ENCODE measurements at regions not wholly inside any gene's neighbourhood (a gene's known extent, or its start where the extent isn't known, plus 50 kb on each side); places are given as distances from the start of the nearest gene placed in this dataset.

GRCh38 chr9:106602344-106602743 lies 260.6 kb upstream of the ZNF462 start (continued):
- TF ChIP-seq, protein P1, sequence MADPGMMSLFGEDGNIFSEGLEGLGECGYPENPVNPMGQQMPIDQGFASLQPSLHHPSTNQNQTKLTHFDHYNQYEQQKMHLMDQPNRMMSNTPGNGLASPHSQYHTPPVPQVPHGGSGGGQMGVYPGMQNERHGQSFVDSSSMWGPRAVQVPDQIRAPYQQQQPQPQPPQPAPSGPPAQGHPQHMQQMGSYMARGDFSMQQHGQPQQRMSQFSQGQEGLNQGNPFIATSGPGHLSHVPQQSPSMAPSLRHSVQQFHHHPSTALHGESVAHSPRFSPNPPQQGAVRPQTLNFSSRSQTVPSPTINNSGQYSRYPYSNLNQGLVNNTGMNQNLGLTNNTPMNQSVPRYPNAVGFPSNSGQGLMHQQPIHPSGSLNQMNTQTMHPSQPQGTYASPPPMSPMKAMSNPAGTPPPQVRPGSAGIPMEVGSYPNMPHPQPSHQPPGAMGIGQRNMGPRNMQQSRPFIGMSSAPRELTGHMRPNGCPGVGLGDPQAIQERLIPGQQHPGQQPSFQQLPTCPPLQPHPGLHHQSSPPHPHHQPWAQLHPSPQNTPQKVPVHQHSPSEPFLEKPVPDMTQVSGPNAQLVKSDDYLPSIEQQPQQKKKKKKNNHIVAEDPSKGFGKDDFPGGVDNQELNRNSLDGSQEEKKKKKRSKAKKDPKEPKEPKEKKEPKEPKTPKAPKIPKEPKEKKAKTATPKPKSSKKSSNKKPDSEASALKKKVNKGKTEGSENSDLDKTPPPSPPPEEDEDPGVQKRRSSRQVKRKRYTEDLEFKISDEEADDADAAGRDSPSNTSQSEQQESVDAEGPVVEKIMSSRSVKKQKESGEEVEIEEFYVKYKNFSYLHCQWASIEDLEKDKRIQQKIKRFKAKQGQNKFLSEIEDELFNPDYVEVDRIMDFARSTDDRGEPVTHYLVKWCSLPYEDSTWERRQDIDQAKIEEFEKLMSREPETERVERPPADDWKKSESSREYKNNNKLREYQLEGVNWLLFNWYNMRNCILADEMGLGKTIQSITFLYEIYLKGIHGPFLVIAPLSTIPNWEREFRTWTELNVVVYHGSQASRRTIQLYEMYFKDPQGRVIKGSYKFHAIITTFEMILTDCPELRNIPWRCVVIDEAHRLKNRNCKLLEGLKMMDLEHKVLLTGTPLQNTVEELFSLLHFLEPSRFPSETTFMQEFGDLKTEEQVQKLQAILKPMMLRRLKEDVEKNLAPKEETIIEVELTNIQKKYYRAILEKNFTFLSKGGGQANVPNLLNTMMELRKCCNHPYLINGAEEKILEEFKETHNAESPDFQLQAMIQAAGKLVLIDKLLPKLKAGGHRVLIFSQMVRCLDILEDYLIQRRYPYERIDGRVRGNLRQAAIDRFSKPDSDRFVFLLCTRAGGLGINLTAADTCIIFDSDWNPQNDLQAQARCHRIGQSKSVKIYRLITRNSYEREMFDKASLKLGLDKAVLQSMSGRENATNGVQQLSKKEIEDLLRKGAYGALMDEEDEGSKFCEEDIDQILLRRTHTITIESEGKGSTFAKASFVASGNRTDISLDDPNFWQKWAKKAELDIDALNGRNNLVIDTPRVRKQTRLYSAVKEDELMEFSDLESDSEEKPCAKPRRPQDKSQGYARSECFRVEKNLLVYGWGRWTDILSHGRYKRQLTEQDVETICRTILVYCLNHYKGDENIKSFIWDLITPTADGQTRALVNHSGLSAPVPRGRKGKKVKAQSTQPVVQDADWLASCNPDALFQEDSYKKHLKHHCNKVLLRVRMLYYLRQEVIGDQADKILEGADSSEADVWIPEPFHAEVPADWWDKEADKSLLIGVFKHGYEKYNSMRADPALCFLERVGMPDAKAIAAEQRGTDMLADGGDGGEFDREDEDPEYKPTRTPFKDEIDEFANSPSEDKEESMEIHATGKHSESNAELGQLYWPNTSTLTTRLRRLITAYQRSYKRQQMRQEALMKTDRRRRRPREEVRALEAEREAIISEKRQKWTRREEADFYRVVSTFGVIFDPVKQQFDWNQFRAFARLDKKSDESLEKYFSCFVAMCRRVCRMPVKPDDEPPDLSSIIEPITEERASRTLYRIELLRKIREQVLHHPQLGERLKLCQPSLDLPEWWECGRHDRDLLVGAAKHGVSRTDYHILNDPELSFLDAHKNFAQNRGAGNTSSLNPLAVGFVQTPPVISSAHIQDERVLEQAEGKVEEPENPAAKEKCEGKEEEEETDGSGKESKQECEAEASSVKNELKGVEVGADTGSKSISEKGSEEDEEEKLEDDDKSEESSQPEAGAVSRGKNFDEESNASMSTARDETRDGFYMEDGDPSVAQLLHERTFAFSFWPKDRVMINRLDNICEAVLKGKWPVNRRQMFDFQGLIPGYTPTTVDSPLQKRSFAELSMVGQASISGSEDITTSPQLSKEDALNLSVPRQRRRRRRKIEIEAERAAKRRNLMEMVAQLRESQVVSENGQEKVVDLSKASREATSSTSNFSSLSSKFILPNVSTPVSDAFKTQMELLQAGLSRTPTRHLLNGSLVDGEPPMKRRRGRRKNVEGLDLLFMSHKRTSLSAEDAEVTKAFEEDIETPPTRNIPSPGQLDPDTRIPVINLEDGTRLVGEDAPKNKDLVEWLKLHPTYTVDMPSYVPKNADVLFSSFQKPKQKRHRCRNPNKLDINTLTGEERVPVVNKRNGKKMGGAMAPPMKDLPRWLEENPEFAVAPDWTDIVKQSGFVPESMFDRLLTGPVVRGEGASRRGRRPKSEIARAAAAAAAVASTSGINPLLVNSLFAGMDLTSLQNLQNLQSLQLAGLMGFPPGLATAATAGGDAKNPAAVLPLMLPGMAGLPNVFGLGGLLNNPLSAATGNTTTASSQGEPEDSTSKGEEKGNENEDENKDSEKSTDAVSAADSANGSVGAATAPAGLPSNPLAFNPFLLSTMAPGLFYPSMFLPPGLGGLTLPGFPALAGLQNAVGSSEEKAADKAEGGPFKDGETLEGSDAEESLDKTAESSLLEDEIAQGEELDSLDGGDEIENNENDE (IDR thresholded peaks at IDR 0.05; ENCODE audit: insufficient replicate concordance, low read length): no peak
- TF ChIP-seq KDM5A (IDR thresholded peaks at IDR 0.05; ENCODE audit: low read length) (no peak), YY1 (IDR thresholded peaks at IDR 0.05; ENCODE audit: low read depth, low read length) (no peak), CHD1 (IDR thresholded peaks at IDR 0.05; ENCODE audit: low read depth, low read length) (no peak), PHF8 (conservative IDR thresholded peaks at IDR 0.05; ENCODE audit: low read depth, low read length) (no peak), GTF2F1 (IDR thresholded peaks at IDR 0.05; ENCODE audit: borderline replicate concordance, low read depth, low read length) (no peak), KDM4A (IDR thresholded peaks at IDR 0.05; ENCODE audit: low read depth, low read length, severe bottlenecking) (no peak), HDAC6 (IDR thresholded peaks at IDR 0.05; ENCODE audit: low read depth, low read length) (no peak), BACH1 (IDR thresholded peaks at IDR 0.05; ENCODE audit: low read length) (no peak), SP1 (IDR thresholded peaks at IDR 0.05; ENCODE audit: low read depth, low read length) (no peak), NRF1 (IDR thresholded peaks at IDR 0.05; ENCODE audit: low read depth, low read length) (no peak), TAF1 (IDR thresholded peaks at IDR 0.05; ENCODE audit: low read depth, low read length) (no peak), RAD21 (IDR thresholded peaks at IDR 0.05 in 1 of 2, conservative IDR thresholded peaks at IDR 0.05 in 1 of 2; ENCODE audit: low read depth in 2 of 2, low read length in 2 of 2) (no peak)

Data from H1 (cell line).